AG09309 (cell line): ENCODE measurements at regions not wholly inside any gene's neighbourhood (a gene's known extent, or its start where the extent isn't known, plus 50 kb on each side); places are given as distances from the start of the nearest gene placed in this dataset.

Source experiments
- DNase-seq: peaks from one replicate; pipeline ENCODE4 v3.0.0-alpha.2; 2010; ENCODE audit warnings: low read depth
- H3K4me3 ChIP-seq: 2 replicates; pipeline ENCODE4 v1.5.1; 2011; ENCODE audit warnings: mild to moderate bottlenecking, low read depth, low read length, moderate library complexity; ENCODE audit not compliant: control insufficient read depth
- TF ChIP-seq, protein P1 (sequence below): IDR thresholded peaks from 2 replicates; pipeline ENCODE4 v1.5.1; 2011; ENCODE audit warnings: mild to moderate bottlenecking, low read depth, low read length, inconsistent platforms; ENCODE audit not compliant: insufficient read depth, control insufficient read depth; ENCODE audit errors: missing control alignments

DNA sequence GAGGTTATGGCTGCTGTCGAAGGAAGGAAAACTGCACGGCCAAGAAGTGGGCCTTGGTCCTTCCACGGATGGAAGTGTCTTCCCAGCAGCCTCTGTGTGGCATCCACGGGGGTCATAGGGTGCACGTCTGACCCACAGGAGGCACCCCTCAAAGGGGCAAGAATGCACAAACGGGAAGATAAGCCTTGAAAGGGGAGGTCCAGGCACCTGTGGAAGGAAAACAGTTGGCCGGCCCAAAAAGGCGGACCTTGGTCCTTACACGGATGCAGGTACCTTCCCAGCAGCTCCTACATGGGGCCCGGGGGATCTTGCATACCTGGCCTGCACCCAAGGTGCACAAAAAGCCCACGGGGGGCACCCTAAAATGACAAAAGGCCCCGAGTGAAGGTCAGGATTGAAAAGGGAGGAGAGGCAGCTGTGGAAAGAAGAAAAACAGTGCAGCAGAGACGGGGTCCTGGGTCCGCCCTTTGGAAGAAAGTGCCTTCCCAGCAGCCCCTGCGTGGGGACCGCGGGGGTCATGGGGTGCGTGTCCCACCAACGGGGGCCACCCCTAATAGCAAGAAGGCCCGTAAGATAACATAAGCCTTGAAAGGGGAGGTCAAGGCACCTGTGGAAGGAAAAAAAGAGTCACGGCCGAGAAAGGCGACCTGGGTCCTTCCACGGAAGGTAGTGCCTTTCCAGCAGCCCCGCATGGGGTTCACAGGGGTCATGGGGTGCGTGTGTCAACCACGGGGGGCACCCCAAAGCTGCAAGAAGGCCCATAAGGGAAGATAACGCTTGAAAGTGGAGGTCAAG lies 276.1 kb downstream of the ALG10 start:
- TF ChIP-seq, protein P1, sequence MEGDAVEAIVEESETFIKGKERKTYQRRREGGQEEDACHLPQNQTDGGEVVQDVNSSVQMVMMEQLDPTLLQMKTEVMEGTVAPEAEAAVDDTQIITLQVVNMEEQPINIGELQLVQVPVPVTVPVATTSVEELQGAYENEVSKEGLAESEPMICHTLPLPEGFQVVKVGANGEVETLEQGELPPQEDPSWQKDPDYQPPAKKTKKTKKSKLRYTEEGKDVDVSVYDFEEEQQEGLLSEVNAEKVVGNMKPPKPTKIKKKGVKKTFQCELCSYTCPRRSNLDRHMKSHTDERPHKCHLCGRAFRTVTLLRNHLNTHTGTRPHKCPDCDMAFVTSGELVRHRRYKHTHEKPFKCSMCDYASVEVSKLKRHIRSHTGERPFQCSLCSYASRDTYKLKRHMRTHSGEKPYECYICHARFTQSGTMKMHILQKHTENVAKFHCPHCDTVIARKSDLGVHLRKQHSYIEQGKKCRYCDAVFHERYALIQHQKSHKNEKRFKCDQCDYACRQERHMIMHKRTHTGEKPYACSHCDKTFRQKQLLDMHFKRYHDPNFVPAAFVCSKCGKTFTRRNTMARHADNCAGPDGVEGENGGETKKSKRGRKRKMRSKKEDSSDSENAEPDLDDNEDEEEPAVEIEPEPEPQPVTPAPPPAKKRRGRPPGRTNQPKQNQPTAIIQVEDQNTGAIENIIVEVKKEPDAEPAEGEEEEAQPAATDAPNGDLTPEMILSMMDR, result no peak
- H3K4me3 ChIP-seq, result no peak overlapping the region
- no peak for DNase-seq

DNA sequence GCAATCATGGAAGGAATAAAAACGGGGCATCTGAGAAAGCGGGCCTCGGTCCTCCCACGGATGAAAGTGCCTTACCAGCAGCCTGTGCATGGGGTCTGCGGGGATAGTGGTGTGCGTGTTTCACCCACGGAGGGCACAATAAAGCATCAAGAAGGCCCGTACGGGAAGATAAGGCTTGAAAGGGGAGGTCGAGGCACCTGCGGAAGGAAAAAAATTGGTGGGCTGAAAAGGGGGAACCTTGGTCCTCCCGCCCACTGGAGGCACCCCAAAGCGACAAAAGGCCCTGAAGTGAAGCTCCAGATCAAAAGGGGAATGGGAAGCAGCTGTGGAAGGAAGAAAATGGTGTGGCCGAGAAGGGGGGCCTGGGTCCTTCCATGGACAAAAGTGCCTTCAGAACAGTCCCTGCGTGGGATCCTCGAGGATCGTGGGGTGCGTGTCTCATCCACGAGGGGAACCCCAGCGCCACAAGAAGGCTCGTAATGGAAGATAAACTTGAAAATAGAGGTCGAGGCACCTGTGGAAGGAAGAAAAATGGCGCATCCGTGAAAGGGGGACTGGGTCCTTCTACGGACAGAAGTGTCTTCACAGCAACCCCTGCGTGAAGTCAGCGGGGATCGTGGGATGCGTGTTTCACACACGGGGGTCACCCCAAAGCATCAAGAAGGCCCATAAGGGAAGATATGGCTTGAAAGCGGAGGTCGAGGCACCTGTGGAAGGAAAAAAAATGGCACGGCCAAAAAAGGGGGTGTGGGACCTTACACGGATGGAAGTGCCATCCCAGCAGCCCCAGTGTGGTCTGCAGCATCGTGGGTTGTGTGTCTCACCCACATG lies 276.9 kb downstream of the ALG10 start:
- TF ChIP-seq, protein P1, result no peak
- H3K4me3 ChIP-seq, result no peak overlapping the region
- no peak for DNase-seq

DNA sequence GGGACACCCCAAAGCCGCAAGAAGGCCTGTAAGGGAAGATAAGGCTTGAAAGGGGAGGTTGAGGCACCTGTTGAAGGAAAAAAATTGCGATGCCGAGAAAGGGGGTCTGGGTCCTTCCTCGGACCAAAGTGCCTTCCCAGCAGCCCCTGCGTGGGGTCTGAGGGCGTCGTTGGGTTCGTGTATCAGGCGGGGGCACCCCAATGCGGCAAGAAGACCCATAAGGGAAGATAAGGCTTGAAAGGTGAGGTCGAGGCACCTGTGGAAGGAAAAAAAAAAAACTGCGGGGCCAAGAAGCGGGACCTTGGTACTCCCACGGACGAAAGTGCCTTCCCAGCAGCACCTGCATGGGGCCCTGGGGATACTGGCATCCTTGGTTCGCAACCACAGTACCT lies 277.5 kb downstream of the ALG10 start:
- no peak overlapping the region for H3K4me3 ChIP-seq
- TF ChIP-seq, protein P1, result no peak

DNA sequence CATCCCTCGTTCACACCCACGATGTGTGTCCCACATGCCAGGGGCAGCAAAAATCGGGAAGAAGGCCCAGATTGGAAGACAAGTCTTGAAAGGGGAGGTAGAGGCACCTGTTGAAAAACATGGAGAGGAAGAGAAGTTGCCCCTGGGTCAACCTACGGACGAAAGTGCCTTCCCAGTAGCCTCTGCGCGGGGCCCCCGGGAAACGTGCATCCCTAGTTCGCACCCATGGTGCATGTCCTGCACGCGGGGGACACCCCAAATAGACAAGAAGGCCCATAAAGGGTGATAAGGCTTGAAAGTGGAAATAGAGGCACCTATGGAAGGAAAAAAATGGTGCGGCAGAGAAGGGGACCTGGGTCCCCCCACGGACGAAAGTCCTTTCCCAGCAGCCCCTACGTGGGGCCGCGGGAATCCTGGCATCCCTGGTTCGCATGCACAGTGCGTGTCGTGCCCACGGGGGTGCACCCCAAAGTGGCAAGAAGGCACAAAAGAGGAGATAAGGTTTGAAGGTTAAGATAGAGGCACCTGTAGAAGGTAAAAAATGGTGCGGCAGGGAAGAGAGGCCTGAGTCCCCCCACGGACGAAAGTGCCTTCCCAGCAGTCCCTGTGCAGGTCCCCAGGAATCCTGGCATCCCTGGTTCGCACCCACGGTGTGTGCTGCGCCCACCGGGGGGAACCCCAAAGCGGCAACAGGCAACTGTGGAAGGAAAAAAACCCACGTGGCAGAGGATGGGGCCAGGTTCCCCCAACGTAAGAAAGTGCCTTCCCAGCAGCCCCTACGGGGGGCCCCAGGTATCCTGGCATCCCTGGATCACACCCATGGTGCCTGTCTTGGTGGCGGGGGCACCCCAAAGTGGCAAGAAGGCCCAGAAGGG lies 278.3 kb downstream of the ALG10 start:
- TF ChIP-seq, protein P1, result no peak
- no peak for DNase-seq
- H3K4me3 ChIP-seq, result no peak overlapping the region

More for the DNA sequence above, 277.5 kb downstream of the ALG10 start:
- DNase-seq, result no peak

DNA sequence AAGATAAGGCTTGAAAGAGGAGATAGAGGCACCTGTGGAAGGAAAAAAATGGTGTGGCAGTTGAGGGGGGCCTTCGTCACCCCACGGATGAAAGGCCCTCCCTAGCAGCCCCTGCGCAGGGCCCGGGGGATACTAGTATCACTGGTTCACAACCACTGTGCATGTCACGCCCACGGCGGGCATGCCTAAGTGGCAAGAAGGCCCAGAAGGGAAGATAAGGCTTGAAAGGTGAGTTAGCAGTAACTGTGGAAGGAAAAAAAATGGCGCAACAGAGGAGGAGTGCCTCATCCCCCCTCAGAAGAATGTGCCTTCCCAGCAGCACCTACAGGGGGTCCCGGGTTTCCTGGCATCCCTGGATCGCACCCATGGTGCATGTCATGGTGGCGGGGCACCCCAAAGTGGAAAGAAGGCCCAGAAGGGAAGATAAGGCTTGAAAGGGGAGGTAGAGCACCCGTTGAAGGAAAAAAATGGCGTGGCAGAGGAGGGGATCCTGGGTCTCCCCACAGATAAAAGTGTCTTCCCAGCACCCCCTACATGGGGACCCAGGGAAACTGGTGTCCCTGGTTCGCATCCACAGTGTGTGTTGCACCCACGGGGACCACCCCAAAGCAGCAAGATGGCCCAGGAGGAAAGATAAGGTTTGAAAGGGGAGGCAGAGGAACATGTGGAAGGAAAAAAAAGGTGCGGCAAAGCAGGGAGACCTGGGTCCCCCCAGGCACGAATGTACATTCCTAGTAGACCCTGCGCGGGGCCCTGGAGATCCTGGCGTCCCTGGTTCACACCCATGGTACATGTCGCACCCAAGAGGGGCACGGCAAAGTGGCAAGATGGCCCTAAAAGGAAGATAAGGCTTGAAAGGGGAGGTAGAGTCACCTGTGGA lies 279.2 kb downstream of the ALG10 start:
- H3K4me3 ChIP-seq, result no peak overlapping the region
- DNase-seq, result no peak
- TF ChIP-seq, protein P1, result no peak
